ENCODE measurements at regions not wholly inside any gene's neighbourhood (a gene's known extent, or its start where the extent isn't known, plus 50 kb on each side); places are given as distances from the start of the nearest gene placed in this dataset.

DNA sequence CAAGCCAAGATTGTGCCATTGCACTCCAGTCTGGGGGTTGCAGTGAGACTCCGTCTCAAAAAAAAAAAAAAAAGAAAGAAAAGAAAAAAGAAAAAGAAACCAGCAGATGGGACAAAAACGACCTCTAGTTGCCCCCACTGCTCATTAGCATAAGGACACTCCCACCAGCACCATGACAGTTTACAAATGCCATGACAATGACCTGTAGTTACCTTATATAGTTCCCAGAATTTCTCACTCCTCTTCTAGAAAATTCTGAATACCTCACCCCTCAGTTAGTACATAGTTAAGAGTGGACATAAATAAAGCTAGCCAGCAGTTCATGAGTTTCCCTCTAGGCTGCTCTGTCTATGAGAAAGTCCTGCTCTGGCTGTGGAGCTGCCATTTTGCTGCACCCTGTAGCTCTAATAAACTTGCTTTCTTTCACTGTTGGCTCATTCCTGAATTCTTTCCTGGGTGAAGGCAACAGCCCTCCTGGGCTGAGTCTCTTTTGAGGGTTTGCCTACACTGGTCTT lies 276.8 kb upstream of the AKR1E2 start:
- H3K4me3 ChIP-seq, result no peak overlapping the region
- H3K27me3 ChIP-seq, result no peaks in the 10 kb centered on the region
- no peak for DNase-seq
- H3K4me1 ChIP-seq, result 0 out of 2 replicates have a peak, but pooled peaks cover 7% of the 10 kb centered on the region
- no peaks in the 10 kb centered on the region for H3K9me3 ChIP-seq (replicated peaks)
- H3K36me3 ChIP-seq, result no peaks in the 10 kb centered on the region
- no peak overlapping the region for H3K27ac ChIP-seq

DNA sequence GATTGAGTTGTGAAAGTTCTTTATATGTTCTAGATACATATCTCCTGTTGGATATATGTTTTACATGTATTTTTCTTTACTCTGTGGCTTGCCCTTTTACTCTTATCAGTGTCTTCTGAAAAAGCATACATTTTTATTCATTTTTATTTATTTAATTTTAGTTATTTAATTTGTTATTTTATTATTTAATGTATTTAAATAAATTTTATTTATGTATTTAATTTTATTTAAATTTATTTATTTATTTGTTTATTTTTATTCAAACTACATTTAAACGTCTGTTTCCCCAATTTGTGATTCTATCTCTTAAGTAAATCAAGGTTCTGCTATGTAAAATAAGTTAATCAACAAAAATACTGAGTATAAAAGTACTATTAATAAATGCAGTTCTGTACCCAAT lies 279.1 kb upstream of the AKR1E2 start:
- Histone ChIP-seq H3K27me3 (no peaks in the 10 kb centered on the region), H3K36me3 (no peaks in the 10 kb centered on the region), H3K4me1 (0 out of 2 replicates have a peak, but pooled peaks cover 7% of the 10 kb centered on the region), H3K4me3 (no peak overlapping the region), H3K27ac (no peak overlapping the region), H3K9me3 (replicated peaks) (no peaks in the 10 kb centered on the region)
- no peak for DNase-seq

DNA sequence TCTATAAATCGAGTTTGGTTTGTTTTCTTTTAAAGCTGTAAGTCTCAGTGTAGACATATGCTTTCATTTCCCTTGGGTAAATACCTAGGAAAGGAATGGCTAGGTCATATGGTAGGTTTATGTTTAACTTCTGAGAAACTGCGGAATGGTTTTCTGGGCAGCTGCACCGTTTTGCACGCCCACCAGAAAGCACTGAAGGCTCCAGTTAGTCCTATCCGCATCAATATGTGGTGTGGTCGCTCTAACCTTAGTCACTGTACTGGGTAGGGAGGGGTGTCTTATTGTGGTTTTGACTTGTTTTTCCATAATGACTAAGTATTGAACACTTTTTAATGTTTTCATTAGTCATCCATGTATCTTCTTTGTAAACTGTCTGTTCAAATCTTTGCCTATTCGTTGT lies 279.5 kb upstream of the AKR1E2 start:
- no peak for DNase-seq
- Histone ChIP-seq H3K36me3 (no peaks in the 10 kb centered on the region), H3K9me3 (replicated peaks) (no peaks in the 10 kb centered on the region), H3K4me3 (no peak overlapping the region), H3K27ac (no peak overlapping the region), H3K27me3 (no peaks in the 10 kb centered on the region), H3K4me1 (0 out of 2 replicates have a peak, but pooled peaks cover 7% of the 10 kb centered on the region)

DNA sequence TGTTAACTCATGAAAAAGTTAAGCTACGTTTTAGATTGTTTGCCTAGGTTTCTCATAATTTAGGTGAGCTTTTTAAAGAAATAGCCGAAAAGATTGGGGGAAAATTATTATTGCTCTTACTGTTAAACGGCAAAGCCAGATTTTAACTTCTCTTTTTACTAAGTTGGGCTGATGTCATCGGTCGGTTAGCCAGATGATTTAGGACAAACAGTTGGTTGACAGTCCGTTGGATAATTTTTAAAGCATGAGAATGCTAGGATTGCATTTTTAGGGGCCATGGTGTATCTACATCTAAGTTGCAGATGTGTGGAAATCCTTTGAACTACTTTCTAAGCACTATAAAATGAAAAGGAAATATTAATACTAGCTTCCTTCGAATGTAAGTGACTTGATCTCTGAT lies 280.9 kb upstream of the AKR1E2 start:
- Histone ChIP-seq H3K36me3 (no peaks in the 10 kb centered on the region), H3K27ac (no peak overlapping the region; the same call in 1 of the 2 replicates)
- DNase-seq, result no peak

DNA sequence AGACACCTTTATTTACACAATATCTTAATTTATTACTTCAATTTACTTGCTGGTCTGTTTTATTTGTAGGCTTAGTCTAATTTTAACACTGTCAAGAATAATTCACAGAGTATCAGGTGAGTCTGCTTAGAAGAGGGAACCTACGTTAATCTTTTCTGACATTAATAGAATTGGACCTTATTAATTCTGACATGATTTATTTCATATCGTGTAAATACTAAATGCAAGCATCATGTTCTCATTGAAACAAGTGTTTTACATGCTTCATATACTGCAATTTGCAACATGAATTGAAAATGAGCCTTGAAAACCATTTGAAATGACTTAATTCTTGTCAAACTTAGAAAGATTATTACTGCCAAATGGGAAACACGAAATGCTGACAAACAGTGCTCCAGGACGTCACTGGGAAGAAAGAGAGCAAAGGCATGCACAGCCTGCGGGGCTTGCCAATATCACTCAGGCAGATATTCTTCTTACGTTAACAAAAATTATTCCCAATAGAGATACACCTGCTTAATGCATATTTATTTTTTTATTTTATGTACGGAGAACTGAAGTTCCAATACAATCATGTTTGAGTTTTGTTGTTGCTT lies 282.0 kb upstream of the AKR1E2 start:
- DNase-seq, result no peak
- Histone ChIP-seq H3K4me3 (no peak overlapping the region), H3K4me1 (0 out of 2 replicates have a peak, but pooled peaks cover 7% of the 10 kb centered on the region), H3K27ac (no peak overlapping the region), H3K9me3 (replicated peaks) (no peaks in the 10 kb centered on the region), H3K27me3 (no peaks in the 10 kb centered on the region), H3K36me3 (no peaks in the 10 kb centered on the region)

More for the DNA sequence above, 280.9 kb upstream of the AKR1E2 start:
- H3K27me3 ChIP-seq, result no peaks in the 10 kb centered on the region
- no peaks in the 10 kb centered on the region for H3K9me3 ChIP-seq (replicated peaks)
- 0 out of 2 replicates have a peak, but pooled peaks cover 7% of the 10 kb centered on the region for H3K4me1 ChIP-seq
- H3K4me3 ChIP-seq, result no peak overlapping the region

DNA sequence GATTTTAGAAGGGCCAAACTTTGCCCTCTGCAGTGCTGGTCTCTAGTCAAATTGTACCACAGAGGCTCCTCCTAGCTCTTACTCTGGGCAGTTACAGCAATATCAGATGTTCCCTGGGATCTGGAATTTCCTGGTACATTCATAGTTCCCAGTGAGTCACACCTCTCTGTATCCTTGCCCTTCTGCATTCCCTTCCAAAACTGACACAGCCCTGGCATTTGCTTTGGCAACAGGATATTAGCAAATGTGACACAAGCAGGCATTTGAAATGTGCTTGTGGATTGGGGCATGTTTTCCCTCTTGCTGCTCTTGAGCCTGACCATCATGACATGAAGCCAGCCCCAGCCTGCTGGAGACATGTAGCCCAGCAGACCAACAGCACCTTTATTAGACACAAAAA lies 284.7 kb upstream of the AKR1E2 start:
- no peak for DNase-seq
- 0 out of 2 replicates have a peak, but pooled peaks cover 7% of the 10 kb centered on the region for H3K4me1 ChIP-seq
- no peaks in the 10 kb centered on the region for H3K36me3 ChIP-seq
- no peaks in the 10 kb centered on the region for H3K27me3 ChIP-seq
- no peak overlapping the region for H3K27ac ChIP-seq
- no peak overlapping the region for H3K4me3 ChIP-seq
- no peaks in the 10 kb centered on the region for H3K9me3 ChIP-seq (replicated peaks)

DNA sequence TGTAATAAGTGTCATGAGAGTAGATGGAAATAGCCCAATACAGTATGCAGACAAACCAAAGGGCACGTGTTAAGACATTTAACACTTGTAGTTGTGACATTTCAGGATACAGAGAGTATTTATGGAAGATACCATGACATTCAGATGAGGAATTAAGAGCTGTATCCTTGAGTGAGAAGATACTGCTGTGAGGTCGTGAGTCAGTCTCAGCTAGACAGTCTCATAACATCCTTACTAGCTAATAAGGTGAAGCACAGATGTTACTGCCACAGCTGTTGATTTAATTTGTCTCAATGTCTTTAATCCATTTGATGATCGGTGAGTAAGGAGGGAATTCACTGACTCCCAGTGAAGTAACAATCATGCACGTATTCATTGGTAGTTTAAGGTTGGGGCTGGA lies 288.0 kb upstream of the AKR1E2 start:
- H3K9me3 ChIP-seq (replicated peaks), result no peaks in the 10 kb centered on the region
- no peak for DNase-seq
- H3K27me3 ChIP-seq, result no peaks in the 10 kb centered on the region
- no peak overlapping the region for H3K27ac ChIP-seq
- H3K4me3 ChIP-seq, result no peak overlapping the region
- H3K36me3 ChIP-seq, result no peaks in the 10 kb centered on the region
- no peaks in the 10 kb centered on the region for H3K4me1 ChIP-seq

DNA sequence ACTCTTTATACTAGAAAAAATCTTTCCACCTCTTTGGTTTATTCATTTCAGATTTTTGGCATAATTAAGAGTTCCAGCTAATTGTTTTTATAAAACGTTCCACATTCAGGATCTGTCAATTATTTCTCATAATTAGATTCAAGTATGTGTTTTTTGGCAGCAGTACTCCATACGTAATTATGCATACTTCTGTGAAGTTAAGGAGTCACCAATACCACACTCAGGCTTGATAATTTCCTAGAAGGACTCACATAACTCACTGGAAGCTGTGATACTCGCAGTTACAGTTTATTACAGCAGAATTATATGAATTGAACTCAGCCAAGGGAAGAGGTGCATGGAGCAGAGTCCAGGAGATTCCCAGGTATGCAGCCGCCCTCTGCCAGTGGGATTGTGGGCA lies 290.5 kb upstream of the AKR1E2 start:
- DNase-seq, result no peak

DNA sequence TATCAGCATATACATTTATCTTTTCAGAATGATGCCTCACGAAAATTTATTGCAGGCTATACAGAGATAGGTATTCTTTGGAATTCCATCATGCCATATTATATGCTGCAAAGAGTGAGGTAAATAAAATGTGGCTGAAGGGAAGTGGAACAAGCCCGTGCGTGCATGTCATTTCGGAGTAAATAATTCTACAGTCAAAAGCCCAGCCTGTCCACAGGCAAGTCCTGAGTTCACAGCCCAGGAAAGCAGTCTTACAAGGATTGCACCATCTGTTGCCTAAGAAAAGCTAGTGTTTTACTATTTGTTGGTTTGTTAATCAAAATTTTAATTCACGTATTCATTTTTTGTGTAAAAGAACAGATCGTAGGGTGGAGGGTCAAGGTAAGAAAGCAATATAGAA lies 292.4 kb upstream of the AKR1E2 start:
- DNase-seq, result no peak
- H3K36me3 ChIP-seq, result no peaks in the 10 kb centered on the region
- H3K4me3 ChIP-seq, result no peak overlapping the region
- H3K27me3 ChIP-seq, result no peaks in the 10 kb centered on the region
- no peak overlapping the region for H3K27ac ChIP-seq
- H3K9me3 ChIP-seq (replicated peaks), result no peaks in the 10 kb centered on the region
- H3K4me1 ChIP-seq, result no peaks in the 10 kb centered on the region

More for the DNA sequence above, 290.5 kb upstream of the AKR1E2 start:
- no peaks in the 10 kb centered on the region for H3K4me1 ChIP-seq
- no peaks in the 10 kb centered on the region for H3K27me3 ChIP-seq
- H3K9me3 ChIP-seq (replicated peaks), result no peaks in the 10 kb centered on the region
- H3K27ac ChIP-seq, result no peak overlapping the region
- no peaks in the 10 kb centered on the region for H3K36me3 ChIP-seq
- H3K4me3 ChIP-seq, result no peak overlapping the region

DNA sequence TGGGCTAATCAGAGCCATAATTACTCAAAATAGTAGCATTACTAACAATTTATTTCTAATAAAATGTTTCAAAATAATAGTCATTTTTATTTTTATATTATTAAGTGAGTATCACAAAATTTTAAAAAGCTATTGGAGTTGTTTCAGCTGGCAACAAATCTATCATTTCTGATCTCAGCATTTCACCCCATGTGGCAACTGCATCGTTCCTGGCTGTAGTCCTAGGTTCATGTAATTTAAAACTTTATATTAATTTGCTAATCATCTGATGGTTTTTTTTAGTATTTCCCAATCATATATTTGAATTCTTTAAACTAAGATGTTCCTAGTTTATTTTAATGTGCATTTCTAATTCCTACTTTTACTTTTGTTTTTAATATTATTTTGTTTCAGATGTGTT lies 293.0 kb upstream of the AKR1E2 start:
- no peak for DNase-seq
- Histone ChIP-seq H3K4me1 (peaks cover 5% of the 10 kb centered on the region), H3K36me3 (no peaks in the 10 kb centered on the region), H3K9me3 (replicated peaks) (no peaks in the 10 kb centered on the region), H3K27ac (no peak overlapping the region), H3K4me3 (no peak overlapping the region), H3K27me3 (no peaks in the 10 kb centered on the region)

DNA sequence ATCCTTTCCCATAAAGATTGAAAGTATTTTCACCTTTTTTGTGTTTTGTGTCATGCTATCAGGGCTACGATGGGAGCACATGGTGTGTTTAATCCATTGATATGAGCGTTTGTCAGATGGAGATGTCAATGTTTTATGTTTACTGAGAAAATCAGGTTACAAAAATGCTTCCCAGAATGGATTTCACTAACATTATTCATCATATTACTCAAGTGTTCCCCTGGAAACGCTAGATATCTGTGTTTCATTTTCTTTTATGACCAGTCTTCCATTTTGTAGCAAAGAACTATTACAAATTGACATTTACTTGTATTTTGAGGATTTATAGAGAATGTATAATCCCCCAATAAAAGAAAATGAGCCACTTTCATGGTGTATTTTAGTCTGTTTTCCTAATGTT lies 293.5 kb upstream of the AKR1E2 start:
- H3K4me1 ChIP-seq, result peaks cover 10% of the 10 kb centered on the region
- no peak for DNase-seq
- no peaks in the 10 kb centered on the region for H3K27me3 ChIP-seq
- H3K9me3 ChIP-seq (replicated peaks), result no peaks in the 10 kb centered on the region
- H3K27ac ChIP-seq, result no peak overlapping the region
- no peaks in the 10 kb centered on the region for H3K36me3 ChIP-seq
- no peak overlapping the region for H3K4me3 ChIP-seq

DNA sequence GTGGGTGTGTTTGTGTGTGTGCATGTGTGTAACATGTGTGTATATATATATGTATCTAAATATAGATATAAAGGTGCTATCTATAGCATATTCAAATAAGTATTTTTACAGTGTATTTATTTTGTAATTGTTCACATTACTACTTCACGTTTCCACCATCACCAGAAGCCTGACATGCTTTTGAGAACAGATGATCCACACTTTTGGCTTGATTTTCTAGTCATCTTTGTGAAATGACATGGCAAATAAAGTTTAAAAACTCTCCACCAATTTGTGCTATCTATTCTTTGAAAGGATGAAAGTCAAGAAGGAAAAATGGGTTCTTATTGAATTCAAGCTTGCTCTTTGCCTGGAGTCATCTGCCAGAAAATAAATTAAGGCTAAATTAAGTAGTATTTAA lies 294.0 kb upstream of the AKR1E2 start:
- no peaks in the 10 kb centered on the region for H3K27me3 ChIP-seq
- peaks cover 15% of the 10 kb centered on the region for H3K4me1 ChIP-seq
- H3K27ac ChIP-seq, result no peak overlapping the region
- no peaks in the 10 kb centered on the region for H3K36me3 ChIP-seq
- no peak for DNase-seq
- H3K4me3 ChIP-seq, result no peak overlapping the region
- H3K9me3 ChIP-seq (replicated peaks), result no peaks in the 10 kb centered on the region

DNA sequence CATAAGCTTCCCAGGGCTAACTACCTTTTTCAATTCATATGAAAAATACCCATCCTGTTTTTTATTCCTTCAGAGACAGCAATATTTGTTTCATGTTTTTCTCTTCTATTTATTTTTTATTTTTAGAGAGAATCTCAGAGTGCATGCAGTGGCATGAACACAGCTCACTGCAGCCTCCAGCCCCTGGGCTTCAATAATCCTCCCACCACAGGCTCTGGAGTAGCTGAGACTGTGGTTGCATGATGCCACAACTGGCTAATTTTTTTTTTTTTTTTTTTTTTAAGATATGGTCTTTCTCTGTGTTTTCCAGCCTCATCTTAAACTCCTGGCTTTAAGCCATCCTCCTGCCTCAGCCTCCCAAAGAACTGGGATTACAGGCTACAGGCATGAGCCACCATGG lies 296.7 kb upstream of the AKR1E2 start:
- H3K9me3 ChIP-seq (replicated peaks), result no peaks in the 10 kb centered on the region
- peaks cover 20% of the 10 kb centered on the region for H3K4me1 ChIP-seq
- H3K27me3 ChIP-seq, result no peaks in the 10 kb centered on the region
- DNase-seq, result peak in 1 of 2 experiments; percentile 12
- H3K36me3 ChIP-seq, result no peaks in the 10 kb centered on the region
- no peak overlapping the region for H3K4me3 ChIP-seq
- no peak overlapping the region for H3K27ac ChIP-seq

DNA sequence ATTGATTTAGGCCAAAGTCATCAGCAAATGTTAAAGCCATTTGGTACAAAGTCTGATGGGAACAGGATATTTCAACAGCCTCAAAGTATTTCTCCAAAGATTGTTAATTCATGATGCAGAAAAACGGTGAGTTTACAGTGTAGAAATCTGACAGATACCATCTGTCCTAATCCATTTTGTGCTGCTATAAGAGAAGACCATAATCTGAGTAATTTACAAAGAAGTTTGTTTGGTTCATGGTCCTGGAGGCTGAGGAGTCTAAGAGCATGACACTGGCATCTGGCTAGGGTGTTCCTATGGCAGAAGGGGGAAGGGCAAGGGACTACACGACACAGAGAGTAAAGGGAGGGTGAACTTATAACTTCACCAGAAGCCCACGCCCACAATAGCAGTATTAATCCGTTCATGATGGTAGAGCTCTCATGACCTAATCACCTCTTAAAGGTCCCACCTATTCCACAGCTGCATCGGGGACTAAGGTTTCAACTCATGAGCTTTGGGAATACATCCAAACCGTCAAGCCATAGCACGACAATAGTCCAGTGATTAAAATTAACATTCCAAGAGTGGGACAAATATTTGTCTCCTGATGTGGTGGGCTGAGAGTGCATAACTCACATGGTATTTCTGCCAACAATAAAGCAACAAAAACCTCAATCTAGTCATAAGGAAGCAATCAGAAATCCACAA lies 298.6 kb upstream of the AKR1E2 start:
- Histone ChIP-seq H3K27me3 (no peaks in the 10 kb centered on the region), H3K9me3 (replicated peaks) (no peaks in the 10 kb centered on the region), H3K27ac (peak overlapping the region; percentile 54), H3K36me3 (no peaks in the 10 kb centered on the region), H3K4me1 (peaks cover 20% of the 10 kb centered on the region), H3K4me3 (no peak overlapping the region)
- DNase-seq, result peak; percentile 50 to 64

DNA sequence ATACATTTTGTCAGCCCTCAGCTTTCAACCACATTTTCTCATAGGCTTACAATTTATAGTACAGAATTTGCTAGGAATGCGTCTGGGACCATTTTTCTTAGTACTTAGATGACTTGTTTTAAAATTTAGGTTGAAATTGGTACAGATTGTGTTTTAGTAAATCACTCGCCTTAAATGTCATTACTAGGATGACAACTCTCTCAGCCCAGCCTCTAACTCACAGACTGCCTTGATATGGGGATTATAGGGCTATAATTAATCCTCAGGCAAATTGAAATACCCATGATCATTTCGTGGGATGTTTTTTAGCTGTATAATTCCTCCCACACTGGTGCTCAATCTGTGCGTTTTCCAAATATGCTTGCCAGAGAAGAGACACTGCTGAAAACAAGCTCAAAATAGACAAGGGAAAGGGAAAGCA lies 299.7 kb upstream of the AKR1E2 start:
- H3K27ac ChIP-seq, result no peak overlapping the region
- no peaks in the 10 kb centered on the region for H3K9me3 ChIP-seq (replicated peaks)
- H3K36me3 ChIP-seq, result no peaks in the 10 kb centered on the region
- H3K4me1 ChIP-seq, result peaks cover 20% of the 10 kb centered on the region
- H3K4me3 ChIP-seq, result no peak overlapping the region
- no peaks in the 10 kb centered on the region for H3K27me3 ChIP-seq
- no peak for DNase-seq
